ENCODE measurements at regions not wholly inside any gene's neighbourhood (a gene's known extent, or its start where the extent isn't known, plus 50 kb on each side); places are given as distances from the start of the nearest gene placed in this dataset.

DNA sequence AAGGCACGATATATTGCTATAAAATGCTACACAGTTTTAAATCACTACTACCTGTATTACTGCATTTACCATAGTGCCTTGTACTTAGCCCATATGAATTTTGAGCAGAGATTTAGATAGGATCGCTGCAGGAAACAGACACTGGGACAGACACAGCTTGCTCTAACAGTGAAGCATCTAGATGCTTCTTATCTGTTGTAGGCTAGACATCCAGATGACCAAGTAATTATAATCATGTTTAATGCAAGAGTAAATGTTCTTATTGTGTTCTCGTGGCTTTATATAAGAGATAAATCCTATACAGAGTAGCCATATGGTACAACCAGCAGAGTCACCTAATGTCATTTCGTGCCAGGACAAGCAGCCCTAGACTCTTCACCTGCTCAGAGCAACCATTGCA, 92.8 kb downstream of the ASCL1 start:
- H3K9me2 ChIP-seq (ENCODE audit: insufficient read depth, low read length), result no peaks in the 10 kb centered on the region
- no peak for TF ChIP-seq CTCF (conservative IDR thresholded peaks at IDR 0.05; ENCODE audit: low read length)
- no peak for TF ChIP-seq EZH2phosphoT487 (IDR thresholded peaks at IDR 0.05; ENCODE audit: borderline replicate concordance, low read depth, low read length)
- no TSS peak for BruUV-seq (replicated peaks)
- no peaks in the 10 kb centered on the region for H3K4me1 ChIP-seq (ENCODE audit: insufficient read depth, low read length, poor library complexity, severe bottlenecking)
- no peaks in the 10 kb centered on the region for H4K20me1 ChIP-seq (ENCODE audit: insufficient read depth, low read length)
- H3K4me3 ChIP-seq (ENCODE audit: low read depth, low read length, poor library complexity, severe bottlenecking), result no peak overlapping the region
- H3K79me2 ChIP-seq (ENCODE audit: insufficient read depth, low read depth, low read length), result no peaks in the 10 kb centered on the region
- CTCF ChIA-PET (ENCODE audit: unreplicated experiment), result no interaction called here
- POLR2A ChIA-PET, result no interaction called here
- no peak overlapping the region for H3K27ac ChIP-seq (ENCODE audit: low read depth, low read length, poor library complexity, severe bottlenecking)
- intact Hi-C loops (cut with micrococcal nuclease; ENCODE audit: unreplicated experiment), result no loop called here
- no peaks in the 10 kb centered on the region for H3K36me3 ChIP-seq (ENCODE audit: insufficient read depth, low read length)
- no peak for DNase-seq (ENCODE audit: low spot score)
- no peak overlapping the region for H3K4me2 ChIP-seq (ENCODE audit: low read length)
- no peak overlapping the region for H2AFZ ChIP-seq (ENCODE audit: low read length)
- no peaks in the 10 kb centered on the region for H3K9me3 ChIP-seq (ENCODE audit: low read length)

DNA sequence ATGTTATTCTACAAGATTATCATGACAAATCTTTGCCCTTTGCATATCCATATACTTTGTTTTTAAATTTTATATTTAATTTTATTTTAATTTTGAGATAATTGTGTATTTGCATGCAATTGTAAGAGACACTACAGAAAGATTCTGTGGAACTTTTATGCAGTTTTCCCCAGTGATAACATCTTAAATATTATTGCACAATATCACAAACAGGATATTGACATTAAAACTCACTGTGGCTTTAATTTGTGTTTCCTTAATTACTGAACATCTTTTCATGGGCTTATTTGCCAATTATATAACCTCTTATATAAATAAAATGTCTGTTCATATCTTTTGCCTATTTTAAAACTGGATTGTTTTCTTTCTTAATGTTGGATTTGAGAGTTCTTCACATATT, 95.6 kb downstream of the ASCL1 start:
- no peak overlapping the region for H3K27ac ChIP-seq (ENCODE audit: low read depth, low read length, poor library complexity, severe bottlenecking)
- intact Hi-C loops (cut with micrococcal nuclease; ENCODE audit: unreplicated experiment), result no loop called here
- H3K79me2 ChIP-seq (ENCODE audit: insufficient read depth, low read depth, low read length), result no peaks in the 10 kb centered on the region
- no peak overlapping the region for H3K4me2 ChIP-seq (ENCODE audit: low read length)
- H4K20me1 ChIP-seq (ENCODE audit: insufficient read depth, low read length), result no peaks in the 10 kb centered on the region
- DNase-seq (ENCODE audit: low spot score), result no peak
- H3K36me3 ChIP-seq (ENCODE audit: insufficient read depth, low read length), result no peaks in the 10 kb centered on the region
- H2AFZ ChIP-seq (ENCODE audit: low read length), result no peak overlapping the region
- no peak for TF ChIP-seq CTCF (conservative IDR thresholded peaks at IDR 0.05; ENCODE audit: low read length)
- no peak for TF ChIP-seq EZH2phosphoT487 (IDR thresholded peaks at IDR 0.05; ENCODE audit: borderline replicate concordance, low read depth, low read length)
- no peak overlapping the region for H3K4me3 ChIP-seq (ENCODE audit: low read depth, low read length, poor library complexity, severe bottlenecking)
- no peaks in the 10 kb centered on the region for H3K4me1 ChIP-seq (ENCODE audit: insufficient read depth, low read length, poor library complexity, severe bottlenecking)
- no peaks in the 10 kb centered on the region for H3K9me3 ChIP-seq (ENCODE audit: low read length)
- H3K9me2 ChIP-seq (ENCODE audit: insufficient read depth, low read length), result no peaks in the 10 kb centered on the region
- CTCF ChIA-PET (ENCODE audit: unreplicated experiment), result no interaction called here
- no TSS peak for BruUV-seq (replicated peaks)
- POLR2A ChIA-PET, result no interaction called here

DNA sequence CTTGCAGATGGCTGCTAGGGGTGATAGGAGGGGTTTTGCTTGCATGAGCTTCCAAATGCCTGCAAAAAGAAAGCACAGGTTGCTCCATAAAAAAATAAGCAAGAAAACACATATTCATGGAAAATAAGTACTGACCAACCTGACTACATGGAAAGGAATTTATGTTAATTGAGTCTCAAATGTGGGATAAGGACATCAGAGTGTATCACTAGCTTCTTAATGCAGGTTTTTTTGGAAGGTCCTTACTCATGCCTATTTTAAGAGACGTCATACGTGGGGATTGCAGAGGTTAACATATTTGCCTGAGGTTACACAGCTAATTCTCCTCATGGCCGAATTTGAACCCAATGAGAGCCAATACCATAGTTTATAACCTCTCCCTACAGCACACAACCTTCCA, 116.2 kb downstream of the ASCL1 start:
- BruUV-seq (replicated peaks), result no TSS peak
- POLR2A ChIA-PET, result no interaction called here

More for the DNA sequence above, 116.2 kb downstream of the ASCL1 start:
- Histone ChIP-seq H4K20me1 (ENCODE audit: insufficient read depth, low read length) (no peaks in the 10 kb centered on the region), H3K79me2 (ENCODE audit: insufficient read depth, low read depth, low read length) (no peaks in the 10 kb centered on the region), H3K4me3 (ENCODE audit: low read depth, low read length, poor library complexity, severe bottlenecking) (no peak overlapping the region), H2AFZ (ENCODE audit: low read length) (no peak overlapping the region), H3K4me1 (ENCODE audit: insufficient read depth, low read length, poor library complexity, severe bottlenecking) (no peaks in the 10 kb centered on the region), H3K9me3 (ENCODE audit: low read length) (no peaks in the 10 kb centered on the region), H3K27ac (ENCODE audit: low read depth, low read length, poor library complexity, severe bottlenecking) (no peak overlapping the region), H3K36me3 (ENCODE audit: insufficient read depth, low read length) (no peaks in the 10 kb centered on the region), H3K9me2 (ENCODE audit: insufficient read depth, low read length) (no peaks in the 10 kb centered on the region), H3K4me2 (ENCODE audit: low read length) (no peak overlapping the region)
- CTCF ChIA-PET (ENCODE audit: unreplicated experiment), result no interaction called here
- no peak for DNase-seq (ENCODE audit: low spot score)
- TF ChIP-seq EZH2phosphoT487 (IDR thresholded peaks at IDR 0.05; ENCODE audit: borderline replicate concordance, low read depth, low read length) (no peak), CTCF (conservative IDR thresholded peaks at IDR 0.05; ENCODE audit: low read length) (no peak)
- intact Hi-C loops (cut with micrococcal nuclease; ENCODE audit: unreplicated experiment), result no loop called here

Data from OCI-LY7 (cell line).